GM10266 (cell line): ENCODE measurements at regions not wholly inside any gene's neighbourhood (a gene's known extent, or its start where the extent isn't known, plus 50 kb on each side); places are given as distances from the start of the nearest gene placed in this dataset.

Experiments
- DNase-seq: peaks from one replicate; pipeline ENCODE4 v3.0.0; 2012; ENCODE audit errors: extremely low spot score
- TF ChIP-seq, protein P1 (sequence below): IDR thresholded peaks from 2 replicates; pipeline ENCODE4 v1.5.1; 2012; ENCODE audit warnings: mild to moderate bottlenecking, low read depth; ENCODE audit not compliant: control insufficient read depth, insufficient read depth; ENCODE audit errors: missing control alignments

DNA sequence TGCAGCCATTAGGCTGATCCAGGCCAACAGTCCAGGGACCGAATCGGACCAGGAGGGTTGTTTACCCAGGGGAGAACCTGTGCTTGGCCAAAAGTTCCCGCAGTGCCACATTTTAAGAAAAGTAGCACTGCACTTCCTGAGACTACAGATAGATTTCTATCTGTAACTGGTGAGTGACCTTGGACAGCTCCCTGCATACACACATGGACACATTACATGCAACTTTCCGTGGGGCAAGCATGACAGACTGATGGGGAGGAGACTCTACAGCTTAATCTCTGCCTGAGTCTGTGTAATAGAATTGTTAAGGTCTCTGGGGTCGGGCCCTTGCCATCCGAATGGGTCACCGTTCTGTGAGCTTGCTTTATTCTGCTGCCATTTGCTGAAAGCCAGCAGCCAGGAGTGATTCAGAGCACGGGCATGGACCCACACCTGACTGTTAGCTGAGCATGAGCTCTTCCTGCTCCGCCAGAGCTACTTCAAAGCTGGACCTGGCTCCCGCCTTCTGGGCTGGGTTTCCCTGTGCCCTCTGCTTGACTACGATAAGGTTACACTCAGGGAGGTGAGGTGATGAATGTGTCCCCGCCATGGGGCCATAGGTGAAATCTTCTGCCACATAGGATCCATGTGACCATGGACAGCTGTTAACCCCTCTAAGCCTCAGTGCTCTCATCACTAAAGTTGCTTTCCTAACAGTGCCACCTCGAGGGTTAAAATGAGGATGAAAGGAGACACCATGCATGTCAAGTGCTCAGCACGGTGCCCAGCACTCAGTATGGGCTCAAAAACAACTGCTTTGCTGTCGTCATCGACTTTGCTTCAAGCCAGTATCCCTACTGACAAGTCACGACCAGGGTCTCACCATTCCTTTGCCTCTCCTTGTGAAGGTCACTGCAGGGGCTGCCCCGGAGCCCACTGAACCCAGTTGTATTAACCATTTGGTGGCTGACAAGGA is 200.0 kb downstream of the MELK start:
- TF ChIP-seq, protein P1, sequence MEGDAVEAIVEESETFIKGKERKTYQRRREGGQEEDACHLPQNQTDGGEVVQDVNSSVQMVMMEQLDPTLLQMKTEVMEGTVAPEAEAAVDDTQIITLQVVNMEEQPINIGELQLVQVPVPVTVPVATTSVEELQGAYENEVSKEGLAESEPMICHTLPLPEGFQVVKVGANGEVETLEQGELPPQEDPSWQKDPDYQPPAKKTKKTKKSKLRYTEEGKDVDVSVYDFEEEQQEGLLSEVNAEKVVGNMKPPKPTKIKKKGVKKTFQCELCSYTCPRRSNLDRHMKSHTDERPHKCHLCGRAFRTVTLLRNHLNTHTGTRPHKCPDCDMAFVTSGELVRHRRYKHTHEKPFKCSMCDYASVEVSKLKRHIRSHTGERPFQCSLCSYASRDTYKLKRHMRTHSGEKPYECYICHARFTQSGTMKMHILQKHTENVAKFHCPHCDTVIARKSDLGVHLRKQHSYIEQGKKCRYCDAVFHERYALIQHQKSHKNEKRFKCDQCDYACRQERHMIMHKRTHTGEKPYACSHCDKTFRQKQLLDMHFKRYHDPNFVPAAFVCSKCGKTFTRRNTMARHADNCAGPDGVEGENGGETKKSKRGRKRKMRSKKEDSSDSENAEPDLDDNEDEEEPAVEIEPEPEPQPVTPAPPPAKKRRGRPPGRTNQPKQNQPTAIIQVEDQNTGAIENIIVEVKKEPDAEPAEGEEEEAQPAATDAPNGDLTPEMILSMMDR: no peak
- no peak for DNase-seq

DNA sequence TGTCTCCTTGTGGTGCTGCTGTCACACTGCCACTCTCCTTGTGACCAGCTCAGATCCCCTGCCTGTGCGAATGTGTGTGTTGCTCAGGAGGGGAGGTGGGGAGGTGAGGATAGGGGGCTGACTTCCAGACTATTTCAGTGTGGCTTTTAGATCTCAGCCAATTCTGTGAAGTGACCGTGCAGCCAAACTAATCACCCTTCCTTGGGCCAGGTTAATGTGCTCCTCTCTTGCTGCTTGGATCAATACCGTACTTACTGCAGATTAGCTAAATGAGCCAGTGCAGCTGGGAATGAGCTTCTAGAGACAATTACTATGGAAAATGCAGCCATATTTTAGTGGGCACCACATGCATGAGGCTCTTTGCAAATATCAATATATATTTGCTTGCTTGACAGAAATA is 206.0 kb downstream of the MELK start:
- no peak for DNase-seq
- TF ChIP-seq, protein P1: no peak

DNA sequence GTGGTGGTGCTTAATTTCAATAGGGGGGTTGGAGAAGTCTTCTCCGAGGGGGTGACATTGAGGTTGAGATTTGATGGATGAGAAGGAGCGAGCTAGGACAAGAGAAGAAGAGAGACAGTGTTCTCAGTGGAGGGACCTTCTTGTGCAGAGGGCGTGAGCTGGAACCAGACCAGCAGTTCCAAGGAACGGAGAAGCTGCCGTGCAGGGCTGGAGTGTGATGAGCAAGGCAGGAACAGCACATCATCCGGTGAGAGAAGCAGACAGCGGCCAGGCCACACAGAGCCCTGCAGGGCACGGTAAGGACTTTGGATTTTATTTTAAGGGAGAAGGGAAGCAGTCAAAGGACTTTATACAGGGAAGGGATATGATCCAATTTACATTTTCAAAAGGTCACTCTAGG is 206.9 kb downstream of the MELK start:
- TF ChIP-seq, protein P1: no peak
- DNase-seq: no peak

DNA sequence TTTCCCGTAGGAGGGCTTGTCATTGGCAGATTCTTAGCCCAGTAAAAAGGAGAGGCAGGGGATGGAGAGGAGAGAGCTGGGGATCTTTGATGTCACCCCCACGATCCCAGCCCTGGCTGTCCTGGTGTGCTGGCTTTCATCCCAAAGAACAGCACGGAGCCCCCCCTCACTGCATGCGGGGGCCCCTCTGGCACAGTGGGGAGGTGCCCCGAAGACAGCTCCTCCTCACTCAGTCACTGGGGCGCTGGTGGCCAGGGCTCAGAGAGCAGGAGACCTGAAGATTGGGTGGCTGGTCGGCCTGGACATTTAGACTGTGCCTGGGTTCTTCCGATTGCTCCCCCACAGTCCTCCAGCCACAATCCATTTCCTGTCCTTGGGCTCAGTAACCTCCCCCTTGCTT is 207.5 kb downstream of the MELK start:
- TF ChIP-seq, protein P1: no peak
- no peak for DNase-seq

DNA sequence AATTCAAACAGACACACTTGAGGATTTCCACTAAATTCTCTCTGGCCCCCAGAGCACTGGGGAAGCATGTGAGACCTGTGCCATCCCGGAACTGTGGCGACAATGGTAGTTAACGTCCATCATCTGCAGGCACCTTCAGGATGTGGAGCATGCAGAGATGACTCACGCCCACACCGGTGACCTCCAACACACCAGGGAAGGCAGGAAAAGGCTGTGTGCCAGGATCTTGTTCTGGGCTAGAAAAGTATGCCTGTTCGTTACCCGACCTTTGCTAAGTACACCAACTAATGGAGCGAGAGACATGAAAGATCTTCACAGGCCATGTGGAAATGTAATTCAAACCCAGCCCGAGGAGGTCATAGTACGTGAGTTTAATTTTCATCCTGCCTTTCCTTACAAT is 208.8 kb downstream of the MELK start:
- no peak for DNase-seq
- TF ChIP-seq, protein P1: no peak
